ENCODE measurements at regions not wholly inside any gene's neighbourhood (a gene's known extent, or its start where the extent isn't known, plus 50 kb on each side); places are given as distances from the start of the nearest gene placed in this dataset.
A peak's percentile ranks its signal among the peaks of the same experiment; 100 is the strongest.

DNA sequence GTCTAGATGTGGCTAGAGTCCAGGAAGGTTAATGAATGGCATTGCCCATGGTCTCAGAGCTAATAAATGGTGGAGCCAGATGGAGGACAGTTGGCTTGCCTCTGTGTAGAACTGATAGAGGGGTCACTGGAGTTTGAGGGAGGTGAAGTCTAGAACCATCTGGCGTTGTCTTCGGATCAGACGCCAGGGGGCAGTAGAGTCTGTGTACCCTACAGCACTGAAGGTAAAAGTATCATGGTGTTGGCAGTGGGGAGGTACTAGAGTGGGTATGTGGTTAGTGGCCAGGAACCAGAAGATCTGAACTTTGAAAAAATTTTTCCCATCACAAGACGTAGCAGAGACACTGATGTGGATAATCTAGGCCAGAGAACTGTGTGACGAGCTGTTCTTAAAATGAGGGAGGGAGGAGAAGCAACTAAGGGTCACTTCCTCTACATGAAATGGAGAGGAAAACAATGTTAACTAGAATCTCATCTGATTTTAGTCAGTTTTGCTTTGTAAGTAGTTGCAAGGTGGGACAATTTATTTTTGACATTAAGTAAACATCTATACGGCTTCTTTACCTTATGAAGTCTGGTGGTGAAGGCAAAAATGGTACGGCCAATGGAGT lies 227.9 kb upstream of the PRSS58 start:
- BruUV-seq (replicated peaks) = no TSS peak
- ChIA-PET CTCF (interaction anchor here (1.3 to 1.9 kb wide), 3 partner anchors 11 to 20 kb away, joined by 4 to 7 read pairs (median 5); no protein-coding TSS in a partner anchor), POLR2A (no interaction called here), RAD21 (ENCODE audit: low non-redundant PET in 1 of 2, low total read pairs in 2 of 2, uncharacterized antibody in 2 of 2, unreplicated experiment in 2 of 2) (no interaction called here)
- H3K36me3 ChIP-seq (ENCODE audit: control insufficient read depth in 1 of 2, insufficient read depth in 2 of 2, low read length in 2 of 2) = no peaks in the 10 kb centered on the region
- H4K20me1 ChIP-seq (ENCODE audit: insufficient read depth) = no peaks in the 10 kb centered on the region
- H3K9ac ChIP-seq (ENCODE audit: low read length) = no peak overlapping the region
- no peak overlapping the region for H3K27ac ChIP-seq (ENCODE audit: low read depth, low read length)
- H3K4me2 ChIP-seq (ENCODE audit: low read length) = no peak overlapping the region
- intact Hi-C loops (cut with micrococcal nuclease) = no loop called here
- H3K9me2 ChIP-seq (ENCODE audit: insufficient read depth) = no peaks in the 10 kb centered on the region
- peak; percentile 37; the same call in 1 of the 2 replicates for ATAC-seq
- H3K9me3 ChIP-seq (ENCODE audit: control insufficient read depth in 1 of 2, insufficient read depth in 1 of 2, low read depth in 1 of 2, low read length in 2 of 2) = no peaks in the 10 kb centered on the region
- no peak overlapping the region for H2AFZ ChIP-seq (ENCODE audit: low read depth, low read length, poor library complexity, severe bottlenecking)
- H3K4me1 ChIP-seq (ENCODE audit: control insufficient read depth in 1 of 2, insufficient read depth in 2 of 2, low read length in 2 of 2) = peaks cover 0 to 3% of the 10 kb centered on the region in 2 experiments; a peak in 1 of 4 replicates
- H3K4me3 ChIP-seq (replicated peaks in 1 of 2; ENCODE audit: low read depth in 1 of 2, low read length in 2 of 2) = no peak overlapping the region
- TF ChIP-seq, protein P1, sequence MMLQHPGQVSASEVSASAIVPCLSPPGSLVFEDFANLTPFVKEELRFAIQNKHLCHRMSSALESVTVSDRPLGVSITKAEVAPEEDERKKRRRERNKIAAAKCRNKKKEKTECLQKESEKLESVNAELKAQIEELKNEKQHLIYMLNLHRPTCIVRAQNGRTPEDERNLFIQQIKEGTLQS (IDR thresholded peaks at IDR 0.05) = no peak
- TF ChIP-seq, protein P2, sequence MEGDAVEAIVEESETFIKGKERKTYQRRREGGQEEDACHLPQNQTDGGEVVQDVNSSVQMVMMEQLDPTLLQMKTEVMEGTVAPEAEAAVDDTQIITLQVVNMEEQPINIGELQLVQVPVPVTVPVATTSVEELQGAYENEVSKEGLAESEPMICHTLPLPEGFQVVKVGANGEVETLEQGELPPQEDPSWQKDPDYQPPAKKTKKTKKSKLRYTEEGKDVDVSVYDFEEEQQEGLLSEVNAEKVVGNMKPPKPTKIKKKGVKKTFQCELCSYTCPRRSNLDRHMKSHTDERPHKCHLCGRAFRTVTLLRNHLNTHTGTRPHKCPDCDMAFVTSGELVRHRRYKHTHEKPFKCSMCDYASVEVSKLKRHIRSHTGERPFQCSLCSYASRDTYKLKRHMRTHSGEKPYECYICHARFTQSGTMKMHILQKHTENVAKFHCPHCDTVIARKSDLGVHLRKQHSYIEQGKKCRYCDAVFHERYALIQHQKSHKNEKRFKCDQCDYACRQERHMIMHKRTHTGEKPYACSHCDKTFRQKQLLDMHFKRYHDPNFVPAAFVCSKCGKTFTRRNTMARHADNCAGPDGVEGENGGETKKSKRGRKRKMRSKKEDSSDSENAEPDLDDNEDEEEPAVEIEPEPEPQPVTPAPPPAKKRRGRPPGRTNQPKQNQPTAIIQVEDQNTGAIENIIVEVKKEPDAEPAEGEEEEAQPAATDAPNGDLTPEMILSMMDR (IDR thresholded peaks at IDR 0.05 in 2 of 3, conservative IDR thresholded peaks at IDR 0.05 in 1 of 3; ENCODE audit: borderline replicate concordance in 1 of 3, insufficient read depth in 1 of 3, low read depth in 2 of 3, low read length in 2 of 3) = peak; percentile 33 to 55 (median 51); a peak in 5 of 6 replicates
- TF ChIP-seq SRF (IDR thresholded peaks at IDR 0.05; ENCODE audit: low read depth) (no peak), SP1 (IDR thresholded peaks at IDR 0.05; ENCODE audit: low read depth) (no peak), REST (IDR thresholded peaks at IDR 0.05; ENCODE audit: low read depth) (no peak), SIN3A (IDR thresholded peaks at IDR 0.05; ENCODE audit: low read depth) (no peak), EZH2 (IDR thresholded peaks at IDR 0.05) (no peak), ZNF274 (IDR thresholded peaks at IDR 0.05; ENCODE audit: low read depth, low read length) (no peak), ZFX (IDR thresholded peaks at IDR 0.05) (no peak), POLR2A (IDR thresholded peaks at IDR 0.05; ENCODE audit: borderline replicate concordance, extremely low read depth, insufficient read depth, insufficient read length) (no peak), CBX3 (IDR thresholded peaks at IDR 0.05; ENCODE audit: low read depth) (no peak), ELF1 (IDR thresholded peaks at IDR 0.05; ENCODE audit: borderline replicate concordance, low read depth) (no peak), EZH2phosphoT487 (IDR thresholded peaks at IDR 0.05; ENCODE audit: borderline replicate concordance) (no peak), CEBPB (IDR thresholded peaks at IDR 0.05; ENCODE audit: low read depth) (no peak), YY1 (IDR thresholded peaks at IDR 0.05; ENCODE audit: extremely low read depth, insufficient replicate concordance, low read depth, low read length) (no peak), RAD21 (IDR thresholded peaks at IDR 0.05; ENCODE audit: low read depth) (0 out of 2 replicates have a peak, but pooled peaks have one; percentile 31)
- no peaks in the 10 kb centered on the region for H3K79me2 ChIP-seq (ENCODE audit: insufficient read depth, low read length)
- no peaks in the 10 kb centered on the region for H3K27me3 ChIP-seq (ENCODE audit: insufficient read depth, low read length)
- no peak for DNase-seq (ENCODE audit: low read depth, low spot score)

Measured in HCT116 (cell line).